ENCODE measurements at regions not wholly inside any gene's neighbourhood (a gene's known extent, or its start where the extent isn't known, plus 50 kb on each side); places are given as distances from the start of the nearest gene placed in this dataset.

- TF ChIP-seq CTCF (conservative IDR thresholded peaks at IDR 0.05 in 1 of 2, IDR thresholded peaks at IDR 0.05 in 1 of 2; ENCODE audit: extremely low read depth in 1 of 2, insufficient read depth in 1 of 2, low read depth in 1 of 2, low read length in 2 of 2) (no peak), EZH2 (IDR thresholded peaks at IDR 0.05; ENCODE audit: borderline replicate concordance, low read length) (no peak)
Measured at GRCh38 chr19:30073152-30074000, 131.3 kb downstream of the URI1 start.
